HepG2 (cell line): ENCODE measurements at regions not wholly inside any gene's neighbourhood (a gene's known extent, or its start where the extent isn't known, plus 50 kb on each side); places are given as distances from the start of the nearest gene placed in this dataset.

Experiments
- ARID2 ChIP-seq: sonication (generic); formaldehyde crosslinking; IDR thresholded peaks from 2 replicates; pipeline ENCODE4 v1.8.1; 2022; ENCODE audit warnings: mild to moderate bottlenecking, missing genetic modification reagents, borderline replicate concordance
- KDM5A ChIP-seq: fragments of 200-600 bp; sonication (generic); IDR thresholded peaks from 2 replicates; pipeline ENCODE4 v1.7.0; 2018; ENCODE audit warnings: antibody characterized with exemption, mild to moderate bottlenecking, low read length, borderline replicate concordance
- NFKBIZ ChIP-seq: IDR thresholded peaks from 2 replicates; pipeline ENCODE4 v1.6.1; 2018; ENCODE audit warnings: missing genetic modification reagents, missing compliant biosample characterization
- PRDM4 ChIP-seq: sonication (generic); formaldehyde crosslinking; IDR thresholded peaks from 2 replicates; pipeline ENCODE4 v1.9.0; 2021; ENCODE audit warnings: missing genetic modification reagents, borderline replicate concordance
- PTBP1 ChIP-seq: fragments of 200-400 bp; formaldehyde crosslinking; IDR thresholded peaks from 2 replicates; pipeline ENCODE4 v1.6.1; 2018; ENCODE audit warnings: low read length, low read depth; ENCODE audit not compliant: poor library complexity, severe bottlenecking
- TSC22D2 ChIP-seq: sonication (generic); formaldehyde crosslinking; IDR thresholded peaks from 2 replicates; pipeline ENCODE4 v1.5.1; 2020; ENCODE audit warnings: missing genetic modification reagents, mild to moderate bottlenecking, borderline replicate concordance
- ZHX2 ChIP-seq, 2 experiments: sonication (generic) in 1 of 2; formaldehyde crosslinking in 1 of 2; IDR thresholded peaks; 2 replicates each; pipeline versions ENCODE4 v1.6.1 to v1.9.0; 2014 to 2022; ENCODE audit warnings: antibody characterized with exemption in 1 of 2, borderline replicate concordance in 1 of 2, inconsistent platforms in 1 of 2, low read depth in 1 of 2, missing genetic modification reagents in 1 of 2
- TF ChIP-seq, protein P1 (sequence below): IDR thresholded peaks from 2 replicates; pipeline ENCODE4 v1.6.1; 2016; ENCODE audit warnings: missing compliant biosample characterization, missing genetic modification reagents, borderline replicate concordance

DNA sequence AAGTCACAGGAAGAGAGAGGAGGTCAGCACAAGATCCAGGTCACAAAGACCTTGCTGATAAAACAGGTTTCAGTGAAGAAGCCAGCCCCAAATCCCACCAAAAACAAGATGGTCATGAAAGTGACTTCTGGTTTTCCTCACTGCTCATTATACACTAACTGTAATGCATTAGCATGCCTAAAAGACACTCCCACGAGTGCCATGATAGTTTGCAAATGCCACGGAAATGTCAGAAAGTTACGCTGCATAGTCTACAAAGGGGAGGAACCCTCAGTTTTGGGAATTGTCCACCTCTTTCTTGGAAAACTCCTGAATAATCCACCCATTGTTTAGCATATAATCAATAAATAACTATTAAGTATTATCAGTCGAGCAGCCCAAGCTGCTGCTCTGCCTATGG, 427.2 kb downstream of the RFPL4B start (continued):
- no peak for TF ChIP-seq ZHX2 (IDR thresholded peaks at IDR 0.05; ENCODE audit: low read depth)
- no peak for TF ChIP-seq ZHX2 (CRISPR knock-in tag; IDR thresholded peaks at IDR 0.05; ENCODE audit: borderline replicate concordance)
- no peak for TF ChIP-seq PTBP1
- TF ChIP-seq ARID2 (CRISPR knock-in tag), result no peak
- no peak for TF ChIP-seq PRDM4 (CRISPR knock-in tag)
- TF ChIP-seq, protein P1, sequence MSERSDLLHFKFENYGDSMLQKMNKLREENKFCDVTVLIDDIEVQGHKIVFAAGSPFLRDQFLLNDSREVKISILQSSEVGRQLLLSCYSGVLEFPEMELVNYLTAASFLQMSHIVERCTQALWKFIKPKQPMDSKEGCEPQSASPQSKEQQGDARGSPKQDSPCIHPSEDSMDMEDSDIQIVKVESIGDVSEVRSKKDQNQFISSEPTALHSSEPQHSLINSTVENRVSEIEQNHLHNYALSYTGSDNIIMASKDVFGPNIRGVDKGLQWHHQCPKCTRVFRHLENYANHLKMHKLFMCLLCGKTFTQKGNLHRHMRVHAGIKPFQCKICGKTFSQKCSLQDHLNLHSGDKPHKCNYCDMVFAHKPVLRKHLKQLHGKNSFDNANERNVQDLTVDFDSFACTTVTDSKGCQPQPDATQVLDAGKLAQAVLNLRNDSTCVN, result no peak
- TF ChIP-seq TSC22D2 (CRISPR knock-in tag), result no peak
- no peak for TF ChIP-seq KDM5A
- TF ChIP-seq NFKBIZ (CRISPR knock-in tag), result no peak
